Nucleus accumbens (tissue), 56 donors: ENCODE measurements at regions not wholly inside any gene's neighbourhood (a gene's known extent, or its start where the extent isn't known, plus 50 kb on each side); places are given as distances from the start of the nearest gene placed in this dataset.

Source experiments
- DNase-seq, 56 donors: peaks; one replicate each; lab custom pipeline; 2025; lab: John Stamatoyannopoulos, UW

- DNase-seq: no peak
Measured at GRCh38 chr4:24312261-24312913, 272.0 kb downstream of the DHX15 start.

DNA sequence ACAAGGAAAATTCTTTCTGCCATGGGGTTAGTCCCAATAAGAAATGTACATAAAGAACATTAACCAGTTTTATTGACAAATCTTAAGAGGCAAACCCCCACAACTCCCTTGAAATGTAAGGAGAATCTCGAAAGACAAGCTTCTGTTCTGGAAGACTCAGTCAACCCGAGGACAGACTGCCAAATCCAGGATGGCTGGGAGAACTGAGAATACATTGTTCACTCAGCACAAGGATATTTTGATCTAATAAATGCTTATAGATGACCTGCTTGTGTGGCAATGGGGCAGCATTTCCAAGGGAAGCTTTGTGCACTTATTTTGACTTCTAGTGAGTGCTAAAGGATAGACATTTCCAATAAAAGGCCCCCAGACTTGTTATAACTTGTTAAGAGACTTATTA lies 280.4 kb downstream of the DHX15 start:
- peak in 1 of 56 donors; percentile 0 for DNase-seq

DNA sequence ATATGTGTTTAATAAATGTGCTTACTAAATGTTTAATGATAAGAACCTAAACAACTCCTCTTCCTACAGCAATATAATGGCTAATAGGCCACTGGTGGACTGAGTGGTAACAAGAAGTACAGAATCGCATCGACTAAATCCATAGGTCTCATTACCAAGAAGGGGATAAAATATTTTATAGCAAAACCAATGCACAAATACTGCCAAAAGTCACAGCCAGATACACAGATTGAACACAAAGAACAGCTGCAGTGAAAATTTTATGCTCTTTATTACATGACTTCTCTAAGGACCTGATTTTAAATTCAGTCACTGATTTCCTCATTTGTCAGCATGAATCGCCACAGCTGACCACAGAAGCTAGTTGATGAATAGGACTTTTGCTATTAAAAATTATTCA lies 285.4 kb downstream of the DHX15 start:
- DNase-seq: no peak

DNA sequence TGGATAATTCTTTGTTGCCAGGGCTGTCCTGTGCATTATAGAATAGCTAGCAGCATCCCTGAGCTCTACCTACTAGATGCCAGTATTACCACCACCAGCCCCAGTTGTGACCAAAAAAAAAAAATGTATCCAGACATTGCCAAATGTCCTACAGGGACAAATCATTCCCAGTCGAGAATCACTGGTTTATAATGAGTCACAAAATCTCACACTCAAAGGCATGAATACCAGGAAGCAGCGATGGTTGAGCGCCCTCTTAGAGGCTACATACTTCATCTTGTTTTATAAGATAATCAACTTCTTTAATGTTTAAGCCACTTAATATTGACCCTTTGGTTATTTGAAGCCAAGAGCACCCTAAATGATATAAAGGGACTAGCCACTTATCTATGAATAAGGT lies 297.3 kb downstream of the DHX15 start:
- DNase-seq: no peak

- no peak for DNase-seq
Measured at GRCh38 chr4:24285759-24286158, 298.6 kb downstream of the DHX15 start.

DNA sequence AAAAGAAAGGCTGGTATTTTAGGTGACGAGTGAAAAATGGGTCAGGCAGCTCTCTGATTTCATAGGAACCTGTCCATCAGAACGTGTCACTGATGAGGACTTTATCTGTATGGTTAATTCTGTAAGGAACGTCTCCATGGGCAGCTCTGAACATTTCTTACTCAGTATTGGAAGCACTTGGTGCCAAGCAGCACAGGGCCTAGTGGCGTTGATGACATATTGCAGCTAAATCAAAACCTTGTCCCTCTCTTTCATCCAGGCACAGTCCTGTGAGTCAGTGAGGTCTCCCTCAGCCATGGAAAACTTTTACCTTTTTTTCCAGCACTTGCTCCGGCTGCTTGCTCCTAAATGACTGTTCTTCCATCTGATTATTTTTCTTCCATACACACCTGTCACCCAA lies 301.9 kb downstream of the DHX15 start:
- no peak for DNase-seq

DNA sequence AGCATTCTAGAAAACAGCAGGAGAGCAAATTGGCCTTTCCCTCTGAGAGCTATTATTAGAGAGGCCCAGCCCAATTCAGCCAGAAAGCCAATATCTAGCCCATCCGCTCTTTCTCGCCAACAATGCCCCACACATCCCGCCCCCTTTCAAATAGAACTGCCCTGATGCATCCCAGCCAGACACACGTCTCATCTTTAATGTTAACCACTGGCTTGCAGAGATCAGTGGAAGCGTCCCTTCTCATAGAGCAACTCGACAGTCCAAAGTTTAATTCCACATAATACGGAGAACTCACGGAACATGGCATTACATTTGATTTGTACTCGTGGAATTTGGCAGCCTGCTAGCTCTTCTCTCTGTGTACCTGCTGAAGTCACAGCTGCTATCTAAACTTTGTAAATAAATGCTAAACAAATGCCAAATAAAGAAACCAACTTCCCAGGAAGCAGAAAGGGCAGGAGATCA lies 304.4 kb downstream of the DHX15 start:
- no peak for DNase-seq

DNA sequence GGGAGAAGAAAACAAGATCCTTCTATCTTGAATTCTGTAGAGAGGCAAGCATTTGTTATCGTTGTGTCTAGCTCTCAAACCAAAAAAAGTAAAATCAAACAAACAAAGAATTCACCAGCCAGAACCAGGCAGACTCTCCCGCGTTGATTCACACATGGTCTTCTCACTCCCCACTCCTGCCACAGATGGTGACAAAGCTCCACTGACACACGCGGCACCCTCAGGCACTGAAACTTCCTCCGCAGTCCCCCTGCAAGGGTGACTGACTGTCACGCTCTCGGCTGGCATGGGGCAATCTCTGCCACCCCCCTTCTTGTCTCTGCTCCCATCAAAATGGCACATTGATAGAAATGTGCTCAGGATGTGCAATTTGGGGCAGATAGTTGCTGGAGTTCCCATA lies 304.9 kb downstream of the DHX15 start:
- no peak for DNase-seq

DNA sequence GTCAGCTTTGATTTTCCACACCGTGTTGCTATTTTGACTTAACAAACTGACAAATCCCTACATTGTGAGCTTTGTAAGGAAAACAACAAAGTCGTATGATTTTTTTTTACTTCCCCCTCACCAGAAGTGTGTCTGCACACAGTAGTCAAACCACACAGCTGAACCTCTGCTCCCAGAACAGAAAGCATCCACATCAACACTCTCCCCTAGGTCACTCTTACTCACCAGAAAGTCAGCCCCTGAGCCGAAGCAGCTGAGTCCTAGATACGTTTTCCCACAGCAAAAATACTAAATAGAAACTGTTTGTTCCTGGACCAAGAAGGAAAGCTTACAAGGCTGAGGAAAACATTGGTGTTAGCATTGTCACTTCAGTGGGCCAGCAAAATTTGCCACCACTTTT lies 305.7 kb downstream of the DHX15 start:
- no peak for DNase-seq

DNA sequence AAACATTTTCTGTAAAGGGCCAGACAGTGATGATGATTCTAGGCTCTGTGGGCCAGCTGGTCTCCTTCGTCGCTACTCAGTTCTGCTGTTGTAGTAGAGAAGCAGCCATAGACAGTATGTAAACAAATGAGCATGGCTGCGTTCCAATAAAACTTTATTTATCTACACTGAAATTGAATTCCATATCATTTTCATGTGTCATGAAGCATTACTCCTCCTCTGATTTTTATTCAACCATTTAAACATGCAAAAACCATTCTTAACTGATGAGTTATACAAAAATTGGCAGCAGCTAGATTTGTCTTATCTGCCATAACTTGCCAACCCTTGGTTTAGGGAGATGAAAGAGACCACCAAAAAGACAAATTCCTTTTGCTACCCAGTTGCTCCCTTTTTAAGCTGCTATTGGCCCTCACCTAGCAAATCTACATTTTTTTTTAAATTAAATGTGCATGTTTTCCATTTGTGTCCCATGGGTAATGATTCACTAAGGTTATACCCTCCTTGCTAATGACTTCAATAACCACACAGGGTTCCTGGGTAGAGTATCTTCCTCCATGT lies 309.9 kb downstream of the DHX15 start:
- DNase-seq: no peak

DNA sequence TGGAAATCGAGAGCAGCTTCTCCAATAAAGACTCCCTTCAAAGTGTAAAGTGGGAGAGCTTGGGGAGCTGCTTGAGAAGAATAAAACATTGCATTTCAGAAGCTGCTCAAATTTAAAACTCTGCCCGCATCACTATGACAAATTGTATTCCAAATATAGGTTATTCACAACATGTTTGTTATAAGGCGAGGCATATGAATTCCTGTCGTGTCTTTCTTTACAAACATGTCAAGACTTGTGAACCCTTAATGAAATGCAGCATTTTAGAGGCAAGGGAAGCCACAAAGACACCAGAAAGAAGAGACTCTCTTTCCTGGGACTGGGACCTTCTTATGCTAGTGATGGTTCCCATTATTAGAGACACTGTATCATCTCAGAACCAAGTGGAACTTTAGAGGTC lies 311.2 kb downstream of the DHX15 start:
- no peak for DNase-seq

DNA sequence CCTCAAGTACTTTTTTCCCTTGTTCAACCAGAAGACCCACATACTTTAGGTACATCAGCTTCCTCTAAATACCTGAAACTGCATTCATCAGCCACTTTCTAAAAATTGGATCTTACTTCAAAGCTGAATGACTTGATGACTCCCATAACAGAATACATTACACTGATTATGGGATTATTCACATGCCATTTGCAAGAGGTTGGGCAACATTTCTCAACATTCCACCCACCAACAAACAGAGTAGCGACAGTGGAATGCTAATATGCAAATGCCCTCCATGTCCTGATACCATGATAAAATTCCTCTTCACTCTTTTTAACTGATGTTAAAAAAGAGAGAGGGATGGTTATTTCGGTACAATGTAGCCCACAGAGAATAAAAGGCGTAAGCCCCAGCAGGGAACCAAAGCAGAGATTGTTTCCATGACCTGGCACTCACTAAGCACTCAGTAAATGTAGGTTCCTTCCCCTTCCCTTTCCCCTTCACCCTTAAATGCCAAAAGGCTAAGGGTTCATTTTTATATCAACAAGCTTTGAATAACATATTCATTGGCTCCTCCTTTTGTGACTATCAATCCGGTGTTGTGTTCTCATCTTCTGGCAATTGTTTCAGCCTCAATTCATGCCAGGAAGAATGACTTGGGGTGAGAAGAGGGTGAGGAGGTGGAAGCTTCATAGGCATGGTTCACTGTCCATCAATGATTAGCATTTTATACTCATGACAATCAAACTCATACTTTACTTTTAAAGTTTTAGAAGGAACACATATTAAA lies 317.2 kb downstream of the DHX15 start:
- DNase-seq: no peak

DNA sequence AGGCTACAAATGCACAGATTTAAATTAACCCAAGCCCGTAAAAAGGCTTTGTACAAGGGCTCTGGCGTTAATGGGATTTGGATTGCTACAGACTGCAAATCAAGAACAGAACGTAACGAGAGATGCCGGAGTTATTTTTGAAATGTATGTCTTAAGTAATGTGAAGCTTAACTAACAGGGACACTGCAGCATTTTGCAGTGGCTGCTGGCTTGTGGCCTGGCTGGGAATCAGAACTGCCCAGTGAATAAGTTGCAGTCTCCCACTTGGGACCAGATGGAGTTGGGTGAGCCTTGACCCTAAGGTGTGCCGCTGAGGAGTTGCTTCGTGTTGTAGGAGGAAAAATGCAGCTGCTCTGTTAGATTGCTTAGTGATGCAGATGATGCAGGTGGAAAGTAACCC lies 318.4 kb downstream of the DHX15 start:
- no peak for DNase-seq

- no peak for DNase-seq
Measured at GRCh38 chr4:24262616-24263015, 321.7 kb downstream of the DHX15 start.

- no peak for DNase-seq
Measured at GRCh38 chr4:24262084-24262483, 322.3 kb downstream of the DHX15 start.

- DNase-seq: peak in 3 of 56 donors; percentile 0 to 4 (median 3)
Measured at GRCh38 chr4:24260923-24261564, 323.3 kb downstream of the DHX15 start.

- no peak for DNase-seq
Measured at GRCh38 chr4:24260133-24260715, 324.1 kb downstream of the DHX15 start.

DNA sequence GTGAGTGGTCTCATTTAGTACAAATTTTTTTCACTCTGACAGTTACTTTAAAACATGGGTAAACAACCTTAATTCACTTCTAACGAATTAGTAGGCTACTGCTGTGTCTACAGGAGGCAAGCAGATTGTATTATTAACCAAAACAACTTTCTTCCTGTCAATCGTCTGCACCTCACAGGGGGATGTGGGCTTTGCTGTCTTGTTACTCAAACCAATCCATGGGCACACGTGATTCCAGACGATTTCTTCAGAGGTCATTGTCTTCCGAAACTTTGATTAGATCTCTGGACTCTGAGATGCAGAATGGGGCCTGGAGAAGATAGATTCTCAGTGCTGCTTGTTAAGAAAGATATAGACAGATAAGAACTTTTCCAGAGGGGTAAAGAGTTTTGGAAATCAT lies 327.8 kb downstream of the DHX15 start:
- no peak for DNase-seq

- DNase-seq: no peak
Measured at GRCh38 chr4:24256066-24256465, 328.3 kb downstream of the DHX15 start.

GRCh38 chr4:24252121-24252520 lies 332.2 kb downstream of the DHX15 start:
- DNase-seq: no peak

GRCh38 chr4:24251589-24251988 lies 332.8 kb downstream of the DHX15 start:
- no peak for DNase-seq
